A549 (cell line): ENCODE measurements at regions not wholly inside any gene's neighbourhood (a gene's known extent, or its start where the extent isn't known, plus 50 kb on each side); places are given as distances from the start of the nearest gene placed in this dataset.

ENCODE experiments used
- ATAC-seq, 2 experiments: fragments of 200-7000 bp in 1 of 2; fragments of >200 bp in 1 of 2; cut with Nextera tagmentation in 1 of 2; cut with Tn5 transposase in 1 of 2; 3 replicates each; pipeline versions ENCODE4 v1.8.0 to v1.9.1; 2018 to 2020; ENCODE audit warnings: mild to moderate bottlenecking in 1 of 2, moderate library complexity in 1 of 2
- CTCF ChIA-PET: fragments of 300-600 bp; sonication (Branson Sonifier 250); formaldehyde crosslinking; extraction: SDS; loops from one replicate; lab custom pipeline; 2021; ENCODE audit warnings: antibody characterized with exemption, inconsistent platforms; lab: Yijun Ruan, JAX
- POLR2A ChIA-PET: fragments of 350-600 bp; formaldehyde crosslinking; extraction: SDS; loops from one replicate; lab custom pipeline; 2021; ENCODE audit warnings: antibody characterized with exemption, inconsistent platforms; lab: Yijun Ruan, JAX
- DNase-seq, 2 experiments: peaks; one replicate each; pipeline versions ENCODE4 v3.0.0 to v3.0.0-alpha.2; 2011 to 2016; ENCODE audit warnings: low read depth in 1 of 2, low spot score in 1 of 2
- FAIRE-seq: peaks from 2 replicates; lab custom pipeline; 2011; peaks lifted over from hg19 to GRCh38; lab: Jason Lieb, UNC
- H3K27ac ChIP-seq, 2 experiments: fragments of >200 bp; sonication (Bioruptor Twin); formaldehyde crosslinking; 3 replicates each; pipeline ENCODE4 v1.5.1; 2016 to 2017
- H3K4me1 ChIP-seq: fragments of >200 bp; sonication (Bioruptor Twin); formaldehyde crosslinking; 3 replicates; pipeline ENCODE4 v1.6.1; 2016
- H3K4me2 ChIP-seq: fragments of >200 bp; sonication (Bioruptor Twin); formaldehyde crosslinking; 3 replicates; pipeline ENCODE4 v1.6.1; 2016
- H3K4me3 ChIP-seq: fragments of >200 bp; sonication (Bioruptor Twin); formaldehyde crosslinking; 3 replicates; pipeline ENCODE4 v1.5.1; 2016
- H3K9me3 ChIP-seq: fragments of >200 bp; sonication (Bioruptor Twin); formaldehyde crosslinking; 3 replicates; pipeline ENCODE4 v1.6.1; 2016
- ATOH8 ChIP-seq: fragments of 250-450 bp; sonication (Bioruptor Pico); IDR thresholded peaks from 2 replicates; pipeline ENCODE4 v1.5.0; 2020; ENCODE audit warnings: low read depth, mild to moderate bottlenecking, moderate library complexity
- BCL3 ChIP-seq: fragments of >200 bp; sonication (Bioruptor Twin); formaldehyde crosslinking; IDR thresholded peaks from 3 replicates; pipeline ENCODE4 v1.6.1; 2016
- CBX8 ChIP-seq: fragments of 200-600 bp; sonication (generic); IDR thresholded peaks from 2 replicates; pipeline ENCODE4 v1.6.1; 2016
- CHD2 ChIP-seq: fragments of 150-350 bp; IDR thresholded peaks from 2 replicates; pipeline ENCODE4 v1.6.1; 2014; ENCODE audit warnings: low read length; ENCODE audit not compliant: partially characterized antibody
- EHF ChIP-seq: fragments of 250-450 bp; sonication (Bioruptor Pico); IDR thresholded peaks from 2 replicates; pipeline ENCODE4 v1.5.0; 2020; ENCODE audit warnings: mild to moderate bottlenecking
- EP300 ChIP-seq, 2 experiments: fragments of >200 bp; sonication (Bioruptor Twin); formaldehyde crosslinking; IDR thresholded peaks; 2 replicates in 1 of 2; 3 replicates in 1 of 2; pipeline ENCODE4 v1.6.1; 2016 to 2017
- ESRRA ChIP-seq: fragments of 150-350 bp; IDR thresholded peaks from 2 replicates; pipeline ENCODE4 v1.6.1; 2014; ENCODE audit warnings: mild to moderate bottlenecking, low read length, borderline replicate concordance
- FOXS1 ChIP-seq: fragments of 250-450 bp; sonication (Bioruptor Pico); IDR thresholded peaks from 2 replicates; pipeline ENCODE4 v1.5.0; 2020; ENCODE audit warnings: mild to moderate bottlenecking, moderate library complexity
- HDAC2 ChIP-seq: fragments of 200-600 bp; sonication (generic); IDR thresholded peaks from 2 replicates; pipeline ENCODE4 v1.6.1; 2016
- HOXB13 ChIP-seq: fragments of 250-450 bp; sonication (Bioruptor Pico); IDR thresholded peaks from 2 replicates; pipeline ENCODE4 v1.5.0; 2020; ENCODE audit warnings: low read depth, mild to moderate bottlenecking, moderate library complexity
- JUN ChIP-seq, 2 experiments: fragments of >200 bp; sonication (Bioruptor Twin); formaldehyde crosslinking; IDR thresholded peaks; 2 replicates in 1 of 2; 3 replicates in 1 of 2; pipeline ENCODE4 v1.6.1; 2016 to 2017
- KDM1A ChIP-seq: fragments of 200-600 bp; sonication (generic); IDR thresholded peaks from 2 replicates; pipeline ENCODE4 v1.6.1; 2016; ENCODE audit warnings: low read depth, mild to moderate bottlenecking
- MYC ChIP-seq: IDR thresholded peaks from 2 replicates; pipeline ENCODE4 v1.6.1; 2012; ENCODE audit warnings: mild to moderate bottlenecking, inconsistent platforms, low read length, improper control_type of control experiment, borderline replicate concordance
- NFE2L2 ChIP-seq: fragments of 150-350 bp; conservative IDR thresholded peaks from 2 replicates; pipeline ENCODE4 v1.6.1; 2014; ENCODE audit warnings: low read length
- NPAS2 ChIP-seq: fragments of 250-450 bp; sonication (Bioruptor Pico); IDR thresholded peaks from 2 replicates; pipeline ENCODE4 v1.8.0; 2022; ENCODE audit warnings: mild to moderate bottlenecking, moderate library complexity, borderline replicate concordance
- NR3C1 ChIP-seq: fragments of >200 bp; sonication (Bioruptor Twin); formaldehyde crosslinking; IDR thresholded peaks from 3 replicates; pipeline ENCODE4 v1.6.1; 2017
- PBX3 ChIP-seq: IDR thresholded peaks from 2 replicates; pipeline ENCODE4 v1.6.1; 2012
- POLR2AphosphoS2 ChIP-seq: conservative IDR thresholded peaks from 2 replicates; pipeline ENCODE4 v1.6.1; 2012; ENCODE audit warnings: low read length, improper control_type of control experiment, inconsistent platforms
- RARB ChIP-seq: fragments of 250-450 bp; sonication (Bioruptor Pico); IDR thresholded peaks from 2 replicates; pipeline ENCODE4 v1.8.0; 2021; ENCODE audit warnings: mild to moderate bottlenecking, moderate library complexity
- RCOR1 ChIP-seq: fragments of 150-350 bp; IDR thresholded peaks from 2 replicates; pipeline ENCODE4 v1.6.1; 2014; ENCODE audit warnings: antibody characterized with exemption, low read length, low read depth
- RFX5 ChIP-seq: fragments of 450-650 bp; IDR thresholded peaks from 2 replicates; pipeline ENCODE4 v1.7.1; 2014; ENCODE audit warnings: antibody characterized with exemption, mild to moderate bottlenecking, moderate library complexity
- SREBF2 ChIP-seq: fragments of 450-650 bp; IDR thresholded peaks from 2 replicates; pipeline ENCODE4 v1.6.1; 2014; ENCODE audit warnings: mild to moderate bottlenecking, moderate library complexity
- ZSCAN20 ChIP-seq: fragments of 250-450 bp; sonication (Bioruptor Pico); IDR thresholded peaks from 2 replicates; pipeline ENCODE4 v1.8.0; 2022; ENCODE audit warnings: mild to moderate bottlenecking, moderate library complexity
- WGBS: methylation state at CpG from one replicate; pipeline ENCODE4 v1.1.6; 2017; ENCODE audit errors: missing lambda C conversion rate; 5-methylcytosine and 5-hydroxymethylcytosine counted together
- TF ChIP-seq, protein P1 (sequence below): IDR thresholded peaks from 2 replicates; pipeline ENCODE4 v1.6.1; 2012; ENCODE audit warnings: low read depth, borderline replicate concordance
- TF ChIP-seq, protein P2 (sequence below): fragments of 150-350 bp; IDR thresholded peaks from 2 replicates; pipeline ENCODE4 v1.6.1; 2014; ENCODE audit warnings: low read depth, mild to moderate bottlenecking, low read length
- TF ChIP-seq, protein P3 (sequence below): fragments of >200 bp; sonication (Bioruptor Twin); formaldehyde crosslinking; IDR thresholded peaks from 2 replicates; pipeline ENCODE4 v1.6.1; 2016
- TF ChIP-seq, protein P4 (sequence below): fragments of 450-650 bp; IDR thresholded peaks from 2 replicates; pipeline ENCODE4 v1.6.1; 2014; ENCODE audit warnings: antibody characterized with exemption
- TF ChIP-seq, protein P5 (sequence below): fragments of 250-450 bp; sonication (Bioruptor Pico); IDR thresholded peaks from 2 replicates; pipeline ENCODE4 v1.5.0; 2021; ENCODE audit warnings: mild to moderate bottlenecking, moderate library complexity, borderline replicate concordance

- no peak for DNase-seq
- no peak overlapping the region for H3K27ac ChIP-seq
- H3K4me2 ChIP-seq = no peak overlapping the region
- TF ChIP-seq FOXS1 (no peak), ZSCAN20 (no peak), EP300 (IDR thresholded peaks at IDR 0.05) (no peak), POLR2AphosphoS2 (no peak), NPAS2 (no peak), BCL3 (no peak), HOXB13 (CRISPR knock-in tag) (no peak), PBX3 (no peak)
- TF ChIP-seq, protein P1, sequence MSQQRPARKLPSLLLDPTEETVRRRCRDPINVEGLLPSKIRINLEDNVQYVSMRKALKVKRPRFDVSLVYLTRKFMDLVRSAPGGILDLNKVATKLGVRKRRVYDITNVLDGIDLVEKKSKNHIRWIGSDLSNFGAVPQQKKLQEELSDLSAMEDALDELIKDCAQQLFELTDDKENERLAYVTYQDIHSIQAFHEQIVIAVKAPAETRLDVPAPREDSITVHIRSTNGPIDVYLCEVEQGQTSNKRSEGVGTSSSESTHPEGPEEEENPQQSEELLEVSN = no peak
- TF ChIP-seq, protein P2, sequence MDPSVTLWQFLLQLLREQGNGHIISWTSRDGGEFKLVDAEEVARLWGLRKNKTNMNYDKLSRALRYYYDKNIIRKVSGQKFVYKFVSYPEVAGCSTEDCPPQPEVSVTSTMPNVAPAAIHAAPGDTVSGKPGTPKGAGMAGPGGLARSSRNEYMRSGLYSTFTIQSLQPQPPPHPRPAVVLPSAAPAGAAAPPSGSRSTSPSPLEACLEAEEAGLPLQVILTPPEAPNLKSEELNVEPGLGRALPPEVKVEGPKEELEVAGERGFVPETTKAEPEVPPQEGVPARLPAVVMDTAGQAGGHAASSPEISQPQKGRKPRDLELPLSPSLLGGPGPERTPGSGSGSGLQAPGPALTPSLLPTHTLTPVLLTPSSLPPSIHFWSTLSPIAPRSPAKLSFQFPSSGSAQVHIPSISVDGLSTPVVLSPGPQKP = no peak
- TF ChIP-seq, protein P3, sequence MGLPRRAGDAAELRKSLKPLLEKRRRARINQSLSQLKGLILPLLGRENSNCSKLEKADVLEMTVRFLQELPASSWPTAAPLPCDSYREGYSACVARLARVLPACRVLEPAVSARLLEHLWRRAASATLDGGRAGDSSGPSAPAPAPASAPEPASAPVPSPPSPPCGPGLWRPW = no peak
- ChIA-PET CTCF (no interaction called here), POLR2A (no interaction called here)
- 48% methylated on average over 5 of the region's 5 CpGs for WGBS
- no peaks in the 10 kb centered on the region for H3K9me3 ChIP-seq
- H3K4me3 ChIP-seq = no peak overlapping the region
- no peaks in the 10 kb centered on the region for H3K4me1 ChIP-seq
- FAIRE-seq = no peak
- ATAC-seq = no peak
These were observed 202.0 kb upstream of the CDH6 start for GRCh38 chr5:30991462-30991861.

- ChIA-PET CTCF (interaction anchor here (1.0 kb wide), 1 partner anchor 66 kb away, joined by 3 read pairs; no protein-coding TSS in a partner anchor), POLR2A (no interaction called here)
- Histone ChIP-seq H3K27ac (no peak overlapping the region), H3K4me2 (no peak overlapping the region), H3K9me3 (no peaks in the 10 kb centered on the region), H3K4me3 (no peak overlapping the region), H3K4me1 (no peaks in the 10 kb centered on the region)
- DNase-seq (no peak), FAIRE-seq (no peak), ATAC-seq (no peak)
- TF ChIP-seq ESRRA = no peak
- TF ChIP-seq, protein P4, sequence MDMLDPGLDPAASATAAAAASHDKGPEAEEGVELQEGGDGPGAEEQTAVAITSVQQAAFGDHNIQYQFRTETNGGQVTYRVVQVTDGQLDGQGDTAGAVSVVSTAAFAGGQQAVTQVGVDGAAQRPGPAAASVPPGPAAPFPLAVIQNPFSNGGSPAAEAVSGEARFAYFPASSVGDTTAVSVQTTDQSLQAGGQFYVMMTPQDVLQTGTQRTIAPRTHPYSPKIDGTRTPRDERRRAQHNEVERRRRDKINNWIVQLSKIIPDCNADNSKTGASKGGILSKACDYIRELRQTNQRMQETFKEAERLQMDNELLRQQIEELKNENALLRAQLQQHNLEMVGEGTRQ = no peak
These were observed 211.9 kb upstream of the CDH6 start for GRCh38 chr5:30981576-30981975.

DNA sequence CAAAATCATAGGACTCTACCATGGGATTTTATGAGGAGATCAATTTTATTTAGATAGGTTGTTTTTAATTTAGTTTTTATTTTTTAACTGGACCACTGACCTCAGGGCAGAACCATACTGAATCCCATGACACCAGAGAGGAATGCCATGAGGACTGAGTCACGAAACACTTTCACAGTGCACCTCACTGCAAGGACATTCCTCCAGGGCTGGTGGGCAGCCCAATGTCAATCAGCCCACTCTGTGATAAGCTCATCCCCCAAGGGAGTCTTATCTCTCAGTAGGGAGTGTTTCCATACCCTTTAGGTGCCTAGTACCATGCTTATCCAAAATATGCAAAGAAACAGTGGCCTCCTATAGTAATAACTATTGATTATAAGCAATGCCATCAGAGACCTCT is 224.5 kb upstream of the CDH6 start:
- Histone ChIP-seq H3K9me3 (no peaks in the 10 kb centered on the region), H3K4me1 (no peaks in the 10 kb centered on the region), H3K27ac (no peak overlapping the region)
- FAIRE-seq (no peak), DNase-seq (no peak)
- POLR2A ChIA-PET = no interaction called here
- TF ChIP-seq NR3C1 (no peak), ATOH8 (CRISPR knock-in tag) (no peak), CHD2 (no peak), RCOR1 (no peak), RARB (CRISPR knock-in tag) (no peak), EHF (CRISPR knock-in tag) (no peak), JUN (IDR thresholded peaks at IDR 0.05) (no peak), HOXB13 (CRISPR knock-in tag) (no peak), CBX8 (no peak), RFX5 (no peak), MYC (no peak), HDAC2 (no peak), SREBF2 (no peak), KDM1A (no peak), NFE2L2 (no peak)
- TF ChIP-seq, protein P5, sequence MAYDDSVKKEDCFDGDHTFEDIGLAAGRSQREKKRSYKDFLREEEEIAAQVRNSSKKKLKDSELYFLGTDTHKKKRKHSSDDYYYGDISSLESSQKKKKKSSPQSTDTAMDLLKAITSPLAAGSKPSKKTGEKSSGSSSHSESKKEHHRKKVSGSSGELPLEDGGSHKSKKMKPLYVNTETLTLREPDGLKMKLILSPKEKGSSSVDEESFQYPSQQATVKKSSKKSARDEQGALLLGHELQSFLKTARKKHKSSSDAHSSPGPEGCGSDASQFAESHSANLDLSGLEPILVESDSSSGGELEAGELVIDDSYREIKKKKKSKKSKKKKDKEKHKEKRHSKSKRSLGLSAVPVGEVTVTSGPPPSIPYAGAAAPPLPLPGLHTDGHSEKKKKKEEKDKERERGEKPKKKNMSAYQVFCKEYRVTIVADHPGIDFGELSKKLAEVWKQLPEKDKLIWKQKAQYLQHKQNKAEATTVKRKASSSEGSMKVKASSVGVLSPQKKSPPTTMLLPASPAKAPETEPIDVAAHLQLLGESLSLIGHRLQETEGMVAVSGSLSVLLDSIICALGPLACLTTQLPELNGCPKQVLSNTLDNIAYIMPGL (CRISPR knock-in tag) = no peak
- TF ChIP-seq, all 56 proteins: peak for 0
- no peak overlapping the region for H3K4me3 ChIP-seq
- H3K4me2 ChIP-seq = no peak overlapping the region
- CTCF ChIA-PET = no interaction called here
- WGBS = 19% methylated on average over 1 of the region's 1 CpG
- no peak for ATAC-seq
